H1 (cell line): ENCODE measurements at regions not wholly inside any gene's neighbourhood (a gene's known extent, or its start where the extent isn't known, plus 50 kb on each side); places are given as distances from the start of the nearest gene placed in this dataset.

Source experiments
- CTCF ChIA-PET: fragments of 300-600 bp; sonication (Branson Sonifier 250); formaldehyde crosslinking; loops from one replicate; lab custom pipeline; 2021; ENCODE audit not compliant: partially characterized antibody; lab: Charles Lee
- POLR2A ChIA-PET: fragments of 300-600 bp; sonication (Branson Sonifier 250); formaldehyde crosslinking; loops from one replicate; lab custom pipeline; 2021; ENCODE audit warnings: inconsistent platforms; ENCODE audit not compliant: partially characterized antibody; lab: Charles Lee
- DNase-seq, 2 experiments: peaks; one replicate each; pipeline versions ENCODE4 v3.0.0 to v3.0.0-alpha.2; 2010 to 2022; ENCODE audit warnings: low spot score in 2 of 2, low read depth in 1 of 2, mixed read lengths in 1 of 2
- FAIRE-seq: peaks from 2 replicates; lab custom pipeline; 2011; peaks lifted over from hg19 to GRCh38; lab: Jason Lieb, UNC
- H2AFZ ChIP-seq: 2 replicates; pipeline ENCODE4 v1.8.1; 2012; ENCODE audit warnings: low read length, inconsistent platforms
- H2AK5ac ChIP-seq: 2 replicates; pipeline ENCODE4 v1.6.1; 2013; ENCODE audit warnings: low read depth, low read length
- H2BK120ac ChIP-seq: replicated peaks from 2 replicates; pipeline ENCODE3; 2013; ENCODE audit warnings: low read depth, low read length, inconsistent platforms
- H2BK12ac ChIP-seq: 2 replicates; pipeline ENCODE4 v1.6.1; 2013; ENCODE audit warnings: low read depth, low read length
- H2BK15ac ChIP-seq: 2 replicates; pipeline ENCODE4 v1.6.1; 2013; ENCODE audit warnings: low read length
- H2BK20ac ChIP-seq: 2 replicates; pipeline ENCODE4 v1.6.1; 2013; ENCODE audit warnings: low read length
- H2BK5ac ChIP-seq: 2 replicates; pipeline ENCODE4 v1.6.1; 2013; ENCODE audit warnings: low read depth, low read length
- H3K14ac ChIP-seq: 2 replicates; pipeline ENCODE4 v1.6.1; 2013; ENCODE audit warnings: inconsistent platforms; ENCODE audit not compliant: insufficient read length
- H3K18ac ChIP-seq: 2 replicates; pipeline ENCODE4 v1.6.1; 2013; ENCODE audit warnings: low read length; ENCODE audit errors: extremely low read depth
- H3K23ac ChIP-seq: 2 replicates; pipeline ENCODE4 v1.6.1; 2013; ENCODE audit warnings: inconsistent platforms; ENCODE audit not compliant: insufficient read length
- H3K23me2 ChIP-seq: 2 replicates; pipeline ENCODE4 v1.6.1; 2013; ENCODE audit warnings: low read depth, low read length
- H3K27ac ChIP-seq: 2 replicates; pipeline ENCODE4 v1.6.1; 2011; ENCODE audit warnings: low read depth, low read length, inconsistent platforms
- H3K27me3 ChIP-seq, 4 experiments: replicated peaks in 1 of 4; 1 replicate in 1 of 4; 2 replicates in 3 of 4; pipeline versions ENCODE4 v1.6.1 to v1.8.1; 2011 to 2013; ENCODE audit warnings: low read length in 3 of 4, mild to moderate bottlenecking in 3 of 4, inconsistent platforms in 2 of 4, mixed read lengths in 2 of 4, moderate library complexity in 1 of 4; ENCODE audit not compliant: control insufficient read depth in 3 of 4, insufficient read depth in 3 of 4; ENCODE audit errors: extremely low read depth in 1 of 4
- H3K36me3 ChIP-seq, 4 experiments: 2 replicates each; pipeline versions ENCODE4 v1.6.1 to v1.8.1; 2011 to 2013; ENCODE audit warnings: mild to moderate bottlenecking in 4 of 4, low read length in 3 of 4, moderate library complexity in 2 of 4, control low read depth in 1 of 4, inconsistent platforms in 1 of 4; ENCODE audit not compliant: insufficient read depth in 4 of 4, control insufficient read depth in 2 of 4
- H3K4ac ChIP-seq: replicated peaks from 2 replicates; pipeline ENCODE3; 2013; ENCODE audit warnings: low read length, low read depth, mixed read lengths, inconsistent platforms; ENCODE audit not compliant: insufficient read length
- H3K4me1 ChIP-seq, 4 experiments: replicated peaks in 1 of 4; 1 replicate in 1 of 4; 2 replicates in 3 of 4; pipeline versions ENCODE4 v1.6.1 to v1.8.1; 2011 to 2013; ENCODE audit warnings: low read length in 3 of 4, inconsistent platforms in 2 of 4, mixed read lengths in 1 of 4; ENCODE audit not compliant: insufficient read depth in 4 of 4, control insufficient read depth in 3 of 4
- H3K4me2 ChIP-seq, 2 experiments: 2 replicates each; pipeline versions ENCODE4 v1.6.1 to v1.8.1; 2011 to 2013; ENCODE audit warnings: low read depth in 2 of 2, low read length in 2 of 2, control low read depth in 1 of 2, inconsistent platforms in 1 of 2, mild to moderate bottlenecking in 1 of 2; ENCODE audit not compliant: insufficient read depth in 1 of 2
- H3K4me3 ChIP-seq, 4 experiments: fragments of 200-600, 300-600 bp in 1 of 4; sonication (generic), shearing (Covaris generic), sonication (Bioruptor Twin) in 1 of 4; 2 replicates each; pipeline versions ENCODE4 v1.5.1 to v1.8.1; 2011 to 2016; ENCODE audit warnings: low read length in 4 of 4, low read depth in 3 of 4, control low read depth in 2 of 4, inconsistent platforms in 2 of 4, mild to moderate bottlenecking in 2 of 4, mixed read lengths in 1 of 4, moderate library complexity in 1 of 4; ENCODE audit not compliant: insufficient read depth in 2 of 4; ENCODE audit errors: extremely low read depth in 1 of 4
- H3K56ac ChIP-seq: replicated peaks from 2 replicates; pipeline ENCODE3; 2013; ENCODE audit warnings: low read depth, mild to moderate bottlenecking, mixed read lengths, low read length, inconsistent platforms; ENCODE audit not compliant: insufficient read length
- H3K79me1 ChIP-seq: 2 replicates; pipeline ENCODE4 v1.6.1; 2013; ENCODE audit warnings: low read depth, low read length, control low read depth
- H3K79me2 ChIP-seq, 2 experiments: 2 replicates each; pipeline versions ENCODE4 v1.6.1 to v1.8.1; 2012 to 2013; ENCODE audit warnings: low read length in 2 of 2, mild to moderate bottlenecking in 2 of 2, inconsistent platforms in 1 of 2; ENCODE audit not compliant: insufficient read depth in 2 of 2, control insufficient read depth in 1 of 2
- H3K9ac ChIP-seq, 4 experiments: replicated peaks in 1 of 4; 1 replicate in 1 of 4; 2 replicates in 3 of 4; pipeline versions ENCODE4 v1.6.1 to v1.8.1; 2011 to 2013; ENCODE audit warnings: low read depth in 3 of 4, low read length in 3 of 4, control low read depth in 2 of 4, mild to moderate bottlenecking in 2 of 4, moderate library complexity in 2 of 4, inconsistent platforms in 1 of 4; ENCODE audit errors: extremely low read depth in 1 of 4
- H3K9me3 ChIP-seq, 2 experiments: 2 replicates each; pipeline versions ENCODE4 v1.6.1 to v1.8.1; 2012 to 2013; ENCODE audit warnings: mild to moderate bottlenecking in 2 of 2, moderate library complexity in 2 of 2, control low read depth in 1 of 2, inconsistent platforms in 1 of 2, low read depth in 1 of 2, low read length in 1 of 2, mixed read lengths in 1 of 2; ENCODE audit not compliant: insufficient read depth in 2 of 2
- H4K20me1 ChIP-seq, 2 experiments: replicated peaks in 1 of 2; 2 replicates each; pipeline versions ENCODE3 to v1.8.1; 2011 to 2013; ENCODE audit warnings: inconsistent platforms in 2 of 2, low read length in 2 of 2, mild to moderate bottlenecking in 1 of 2; ENCODE audit not compliant: insufficient read depth in 2 of 2, control insufficient read depth in 1 of 2
- H4K5ac ChIP-seq: 2 replicates; pipeline ENCODE4 v1.6.1; 2013; ENCODE audit warnings: low read length, low read depth, mixed read lengths, inconsistent platforms; ENCODE audit not compliant: insufficient read length
- H4K8ac ChIP-seq: 2 replicates; pipeline ENCODE4 v1.8.0; 2013; ENCODE audit warnings: mild to moderate bottlenecking, moderate library complexity, low read length, inconsistent platforms; ENCODE audit not compliant: insufficient read depth; ENCODE audit errors: extremely low read depth
- H4K91ac ChIP-seq: replicated peaks from 2 replicates; pipeline ENCODE3; 2013; ENCODE audit warnings: low read length, mixed read lengths, inconsistent platforms; ENCODE audit not compliant: insufficient read length
- CEBPB ChIP-seq: IDR thresholded peaks from 2 replicates; pipeline ENCODE4 v1.6.1; 2012; ENCODE audit warnings: low read depth, low read length
- GABPA ChIP-seq: IDR thresholded peaks from 2 replicates; pipeline ENCODE4 v1.6.1; 2011; ENCODE audit warnings: mild to moderate bottlenecking, low read length, moderate library complexity, borderline replicate concordance; ENCODE audit not compliant: insufficient read depth
- WGBS, 2 experiments: shearing (Covaris generic) in 1 of 2; methylation state at CpG; one replicate each; pipeline versions ENCODE4 v1.1.6 to v1.1.7; 2013 to 2015; ENCODE audit warnings: low lambda C conversion rate in 2 of 2, mixed read lengths in 2 of 2, inconsistent platforms in 1 of 2, low coverage in 1 of 2, missing lambda C conversion rate in 1 of 2; ENCODE audit not compliant: insufficient replicate concordance in 2 of 2, insufficient coverage in 1 of 2, insufficient read length in 1 of 2; ENCODE audit errors: extremely low coverage in 1 of 2, missing lambda C conversion rate in 1 of 2; 5-methylcytosine and 5-hydroxymethylcytosine counted together

DNA sequence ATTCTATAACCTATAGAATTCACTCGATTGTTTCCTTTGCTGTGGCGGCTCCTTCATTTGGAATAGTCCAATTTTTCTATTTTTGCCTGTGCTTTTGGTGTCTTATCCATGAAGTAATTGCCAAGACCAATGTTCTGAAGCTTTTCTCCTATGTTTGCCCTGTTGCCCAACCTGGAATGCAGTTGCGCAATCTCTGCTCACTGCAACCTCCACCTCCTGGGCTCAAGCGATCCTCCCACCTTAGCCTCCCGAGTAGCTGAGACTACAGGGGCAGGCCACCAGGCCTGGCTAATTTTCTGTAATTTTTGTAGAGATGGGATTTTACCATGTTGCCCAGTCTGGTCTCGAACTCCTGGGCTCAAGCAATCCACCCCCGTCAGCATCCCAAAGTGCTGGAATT lies 163.5 kb downstream of the OR2B2 start:
- no peak overlapping the region for H2BK20ac ChIP-seq
- no peak overlapping the region for H2BK12ac ChIP-seq
- no peaks in the 10 kb centered on the region; a peak in 1 of 7 replicates for H3K4me1 ChIP-seq
- no peak for DNase-seq
- no peak overlapping the region for H2AFZ ChIP-seq
- H2BK5ac ChIP-seq = no peak overlapping the region
- no peaks in the 10 kb centered on the region for H3K79me1 ChIP-seq
- H3K27me3 ChIP-seq = peaks cover 7 to 38% (median 25%) of the 10 kb centered on the region in 4 experiments
- no peaks in the 10 kb centered on the region for H3K79me2 ChIP-seq
- no peak overlapping the region for H3K4ac ChIP-seq
- 92% methylated on average over 7 of the region's 7 CpGs; no CpG with 5 or more reads in 1 of the 2 experiments for WGBS, 2 experiments
- H2BK15ac ChIP-seq = no peak overlapping the region
- no peak overlapping the region for H3K23ac ChIP-seq
- ChIA-PET CTCF (interaction anchor here (0.9 kb wide), 1 partner anchor 34 kb away, joined by 3 read pairs; no protein-coding TSS in a partner anchor), POLR2A (no interaction called here)
- no peak overlapping the region for H2AK5ac ChIP-seq
- H3K9ac ChIP-seq = no peak overlapping the region
- H3K23me2 ChIP-seq = peaks cover 2% of the 10 kb centered on the region; the same call in 1 of the 2 replicates
- no peak overlapping the region for H3K18ac ChIP-seq
- no peak overlapping the region for H3K56ac ChIP-seq
- H3K14ac ChIP-seq = no peak overlapping the region
- no peak for FAIRE-seq
- no peak overlapping the region for H4K8ac ChIP-seq
- no peak overlapping the region for H3K27ac ChIP-seq
- no peak overlapping the region for H4K91ac ChIP-seq
- H3K4me2 ChIP-seq = no peak overlapping the region
- no peak overlapping the region for H4K5ac ChIP-seq
- TF ChIP-seq CEBPB = peak; percentile 98
- TF ChIP-seq GABPA = no peak
- no peak overlapping the region for H3K4me3 ChIP-seq
- H3K36me3 ChIP-seq = no peaks in the 10 kb centered on the region
- H4K20me1 ChIP-seq = peaks cover 0 to under 1% of the 10 kb centered on the region in 2 experiments
- no peaks in the 10 kb centered on the region for H3K9me3 ChIP-seq
- no peak overlapping the region for H2BK120ac ChIP-seq
